ENCODE measurements at regions not wholly inside any gene's neighbourhood (a gene's known extent, or its start where the extent isn't known, plus 50 kb on each side); places are given as distances from the start of the nearest gene placed in this dataset.

- Histone ChIP-seq H3K27ac (ENCODE audit: low read length) (no peak overlapping the region), H3K9ac (ENCODE audit: low read depth, low read length) (no peak overlapping the region), H3K27me3 (ENCODE audit: insufficient read depth, low read length) (no peaks in the 10 kb centered on the region)
Observed at GRCh38 chr3:24854748-24855147, 360.1 kb upstream of the THRB start.

GRCh38 chr3:24857945-24858344 is 363.3 kb upstream of the THRB start:
- H3K9me3 ChIP-seq (ENCODE audit: insufficient read depth, low read depth, low read length), result no peaks in the 10 kb centered on the region
- no peaks in the 10 kb centered on the region for H3K36me3 ChIP-seq (ENCODE audit: insufficient read depth, low read depth, low read length)
- H3K4me3 ChIP-seq (ENCODE audit: low read length), result no peak overlapping the region
- no peaks in the 10 kb centered on the region for H3K27me3 ChIP-seq (ENCODE audit: insufficient read depth, low read length)
- H3K27ac ChIP-seq (ENCODE audit: low read length), result no peak overlapping the region
- H3K4me1 ChIP-seq (ENCODE audit: insufficient read depth, low read length), result peaks cover 8% of the 10 kb centered on the region; the same call in 1 of the 2 replicates
- no peak overlapping the region for H3K9ac ChIP-seq (ENCODE audit: low read depth, low read length)

More at GRCh38 chr3:24854748-24855147, 360.1 kb upstream of the THRB start:
- peaks cover 8% of the 10 kb centered on the region; the same call in 1 of the 2 replicates for H3K4me1 ChIP-seq (ENCODE audit: insufficient read depth, low read length)
- H3K36me3 ChIP-seq (ENCODE audit: insufficient read depth, low read depth, low read length), result no peaks in the 10 kb centered on the region
- H3K4me3 ChIP-seq (ENCODE audit: low read length), result no peak overlapping the region
- no peaks in the 10 kb centered on the region for H3K9me3 ChIP-seq (ENCODE audit: insufficient read depth, low read depth, low read length)

DNA sequence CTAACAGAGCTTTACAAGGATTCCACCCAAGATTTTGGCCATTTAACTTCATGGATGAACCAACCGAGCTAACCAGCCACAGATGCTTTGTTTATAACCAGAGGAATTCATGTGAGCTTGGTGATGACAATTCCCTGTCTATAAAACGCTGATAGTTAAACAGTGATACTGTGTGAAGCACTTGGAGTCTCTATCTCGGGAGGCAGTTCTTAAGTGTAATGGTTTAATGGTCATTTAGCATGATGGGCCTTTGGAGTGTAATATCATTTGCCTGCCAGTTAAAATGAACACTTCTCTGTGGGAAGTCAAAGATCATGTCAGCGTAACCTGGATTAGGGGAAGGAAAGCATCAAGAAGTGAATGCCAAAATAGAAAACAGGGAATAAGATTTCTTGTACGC is 368.6 kb upstream of the THRB start:
- Histone ChIP-seq H3K27ac (ENCODE audit: low read length) (no peak overlapping the region), H3K36me3 (ENCODE audit: insufficient read depth, low read depth, low read length) (no peaks in the 10 kb centered on the region), H3K9ac (ENCODE audit: low read depth, low read length) (no peak overlapping the region), H3K9me3 (ENCODE audit: insufficient read depth, low read depth, low read length) (no peaks in the 10 kb centered on the region), H3K4me1 (ENCODE audit: insufficient read depth, low read length) (peaks cover 7% of the 10 kb centered on the region; the same call in 1 of the 2 replicates), H3K4me3 (ENCODE audit: low read length) (no peak overlapping the region), H3K27me3 (ENCODE audit: insufficient read depth, low read length) (no peaks in the 10 kb centered on the region)

- Histone ChIP-seq H3K9ac (ENCODE audit: low read depth, low read length) (no peak overlapping the region), H3K27ac (ENCODE audit: low read length) (no peak overlapping the region), H3K36me3 (ENCODE audit: insufficient read depth, low read depth, low read length) (no peaks in the 10 kb centered on the region), H3K9me3 (ENCODE audit: insufficient read depth, low read depth, low read length) (no peaks in the 10 kb centered on the region), H3K4me3 (ENCODE audit: low read length) (no peak overlapping the region), H3K4me1 (ENCODE audit: insufficient read depth, low read length) (peaks cover 7% of the 10 kb centered on the region; the same call in 1 of the 2 replicates), H3K27me3 (ENCODE audit: insufficient read depth, low read length) (no peaks in the 10 kb centered on the region)
Observed at GRCh38 chr3:24867783-24868182, 373.1 kb upstream of the THRB start.

DNA sequence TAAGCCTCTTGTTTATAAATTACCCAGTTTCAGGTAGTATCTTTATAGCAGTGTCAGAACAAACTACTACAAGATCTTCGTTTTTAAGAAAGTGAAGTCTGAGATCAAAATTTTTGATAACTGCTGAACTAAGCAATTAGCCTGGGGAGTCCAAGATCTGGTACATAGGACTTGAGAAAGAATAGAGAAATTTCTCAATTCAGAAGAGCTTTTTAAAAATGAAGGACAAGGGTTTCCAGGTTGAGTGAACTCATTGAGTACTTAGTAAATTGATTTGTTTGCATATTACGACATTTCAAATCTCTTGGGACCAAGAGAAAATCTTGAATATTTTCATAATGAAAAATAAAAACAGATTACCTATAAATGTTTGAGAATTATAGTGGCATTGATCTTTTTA is 386.6 kb upstream of the THRB start:
- no peaks in the 10 kb centered on the region for H3K27me3 ChIP-seq (ENCODE audit: insufficient read depth, low read length)
- no peaks in the 10 kb centered on the region for H3K4me1 ChIP-seq (ENCODE audit: insufficient read depth, low read length)
- no peak overlapping the region for H3K9ac ChIP-seq (ENCODE audit: low read depth, low read length)
- no peak overlapping the region for H3K4me3 ChIP-seq (ENCODE audit: low read length)
- no peaks in the 10 kb centered on the region for H3K9me3 ChIP-seq (ENCODE audit: insufficient read depth, low read depth, low read length)
- H3K36me3 ChIP-seq (ENCODE audit: insufficient read depth, low read depth, low read length), result no peaks in the 10 kb centered on the region
- no peak overlapping the region for H3K27ac ChIP-seq (ENCODE audit: low read length)

- no peaks in the 10 kb centered on the region for H3K36me3 ChIP-seq (ENCODE audit: insufficient read depth, low read depth, low read length)
Observed at GRCh38 chr3:24886501-24886900, 391.9 kb upstream of the THRB start.

GRCh38 chr3:24890012-24890411 is 395.4 kb upstream of the THRB start:
- H3K9me3 ChIP-seq (ENCODE audit: insufficient read depth, low read depth, low read length), result no peaks in the 10 kb centered on the region
- H3K27me3 ChIP-seq (ENCODE audit: insufficient read depth, low read length), result no peaks in the 10 kb centered on the region
- no peaks in the 10 kb centered on the region for H3K4me1 ChIP-seq (ENCODE audit: insufficient read depth, low read length)
- H3K9ac ChIP-seq (ENCODE audit: low read depth, low read length), result no peak overlapping the region
- no peaks in the 10 kb centered on the region for H3K36me3 ChIP-seq (ENCODE audit: insufficient read depth, low read depth, low read length)
- no peak overlapping the region for H3K27ac ChIP-seq (ENCODE audit: low read length)
- no peak overlapping the region for H3K4me3 ChIP-seq (ENCODE audit: low read length)

More at GRCh38 chr3:24886501-24886900, 391.9 kb upstream of the THRB start:
- Histone ChIP-seq H3K9ac (ENCODE audit: low read depth, low read length) (no peak overlapping the region), H3K4me1 (ENCODE audit: insufficient read depth, low read length) (no peaks in the 10 kb centered on the region), H3K4me3 (ENCODE audit: low read length) (no peak overlapping the region), H3K27ac (ENCODE audit: low read length) (no peak overlapping the region), H3K27me3 (ENCODE audit: insufficient read depth, low read length) (no peaks in the 10 kb centered on the region), H3K9me3 (ENCODE audit: insufficient read depth, low read depth, low read length) (no peaks in the 10 kb centered on the region)

GRCh38 chr3:24899373-24899772 is 404.7 kb upstream of the THRB start:
- H3K36me3 ChIP-seq (ENCODE audit: insufficient read depth, low read depth, low read length), result no peaks in the 10 kb centered on the region
- H3K4me3 ChIP-seq (ENCODE audit: low read length), result no peak overlapping the region
- no peaks in the 10 kb centered on the region for H3K27me3 ChIP-seq (ENCODE audit: insufficient read depth, low read length)
- no peaks in the 10 kb centered on the region for H3K4me1 ChIP-seq (ENCODE audit: insufficient read depth, low read length)
- H3K9me3 ChIP-seq (ENCODE audit: insufficient read depth, low read depth, low read length), result no peaks in the 10 kb centered on the region
- no peak overlapping the region for H3K9ac ChIP-seq (ENCODE audit: low read depth, low read length)
- no peak overlapping the region for H3K27ac ChIP-seq (ENCODE audit: low read length)

DNA sequence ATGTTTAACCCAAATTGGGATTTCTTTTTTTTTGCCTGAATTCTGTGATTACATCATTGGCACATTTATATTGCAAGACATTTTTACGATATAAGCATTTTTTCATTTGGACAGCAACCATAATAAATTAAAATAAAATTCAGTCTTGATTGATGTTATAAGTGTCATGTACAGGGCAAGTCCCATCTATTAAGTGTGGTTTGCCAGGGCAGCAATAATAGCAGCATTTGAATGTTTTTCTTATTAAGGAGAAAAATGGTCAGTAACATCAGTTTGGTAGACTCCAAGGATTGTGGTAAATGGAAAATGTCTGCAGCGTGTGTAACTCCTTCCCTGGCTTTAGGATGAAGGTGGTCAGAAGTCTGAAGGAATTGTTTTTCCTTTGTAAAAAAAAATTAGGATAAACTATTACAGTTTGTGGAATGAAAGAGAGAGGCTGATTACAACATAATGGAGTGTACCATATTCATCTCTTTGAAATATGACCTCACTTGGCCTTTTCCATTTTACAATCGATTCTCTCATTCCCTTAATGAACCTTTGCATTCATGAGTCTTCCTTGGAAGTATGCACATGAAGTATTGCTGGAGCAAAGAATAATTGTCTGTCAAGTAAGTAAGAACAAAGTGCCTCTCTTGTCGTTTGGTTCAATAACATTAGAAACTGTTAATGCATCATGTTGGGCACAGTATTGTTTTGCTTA is 405.4 kb upstream of the THRB start:
- no peaks in the 10 kb centered on the region for H3K27me3 ChIP-seq (ENCODE audit: insufficient read depth, low read length)
- H3K27ac ChIP-seq (ENCODE audit: low read length), result no peak overlapping the region
- no peaks in the 10 kb centered on the region for H3K36me3 ChIP-seq (ENCODE audit: insufficient read depth, low read depth, low read length)
- no peaks in the 10 kb centered on the region for H3K4me1 ChIP-seq (ENCODE audit: insufficient read depth, low read length)
- no peak overlapping the region for H3K4me3 ChIP-seq (ENCODE audit: low read length)
- H3K9me3 ChIP-seq (ENCODE audit: insufficient read depth, low read depth, low read length), result no peaks in the 10 kb centered on the region
- H3K9ac ChIP-seq (ENCODE audit: low read depth, low read length), result no peak overlapping the region

- no peaks in the 10 kb centered on the region for H3K4me1 ChIP-seq (ENCODE audit: insufficient read depth, low read length)
- H3K36me3 ChIP-seq (ENCODE audit: insufficient read depth, low read depth, low read length), result no peaks in the 10 kb centered on the region
- H3K9me3 ChIP-seq (ENCODE audit: insufficient read depth, low read depth, low read length), result no peaks in the 10 kb centered on the region
- no peak overlapping the region for H3K4me3 ChIP-seq (ENCODE audit: low read length)
- H3K9ac ChIP-seq (ENCODE audit: low read depth, low read length), result no peak overlapping the region
- no peaks in the 10 kb centered on the region for H3K27me3 ChIP-seq (ENCODE audit: insufficient read depth, low read length)
- H3K27ac ChIP-seq (ENCODE audit: low read length), result no peak overlapping the region
Observed at GRCh38 chr3:24905266-24905665, 410.6 kb upstream of the THRB start.

GRCh38 chr3:24907106-24907505 is 412.5 kb upstream of the THRB start:
- H3K4me1 ChIP-seq (ENCODE audit: insufficient read depth, low read length), result no peaks in the 10 kb centered on the region
- no peaks in the 10 kb centered on the region for H3K36me3 ChIP-seq (ENCODE audit: insufficient read depth, low read depth, low read length)
- no peaks in the 10 kb centered on the region for H3K9me3 ChIP-seq (ENCODE audit: insufficient read depth, low read depth, low read length)
- H3K27ac ChIP-seq (ENCODE audit: low read length), result no peak overlapping the region
- H3K4me3 ChIP-seq (ENCODE audit: low read length), result no peak overlapping the region
- no peaks in the 10 kb centered on the region for H3K27me3 ChIP-seq (ENCODE audit: insufficient read depth, low read length)
- no peak overlapping the region for H3K9ac ChIP-seq (ENCODE audit: low read depth, low read length)

DNA sequence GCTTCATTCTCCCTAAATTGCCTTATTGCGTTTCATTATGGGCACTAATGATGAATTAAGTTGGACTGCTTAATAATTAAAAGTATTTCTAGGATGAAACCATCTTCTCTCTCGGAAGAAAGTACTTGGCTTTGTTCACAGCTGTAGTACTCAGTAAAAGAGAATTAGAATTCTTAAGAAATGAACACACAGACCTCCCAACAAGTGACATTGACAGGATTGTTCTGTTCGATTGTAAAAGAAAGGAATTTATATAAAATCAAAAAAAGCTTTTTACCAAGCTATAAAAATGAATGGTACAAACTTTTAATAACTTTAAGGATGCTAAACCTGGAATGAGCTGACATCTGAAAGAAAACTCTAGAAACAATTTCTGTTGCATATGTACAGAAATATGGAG is 416.4 kb upstream of the THRB start:
- H3K9me3 ChIP-seq (ENCODE audit: insufficient read depth, low read depth, low read length), result no peaks in the 10 kb centered on the region
- H3K27ac ChIP-seq (ENCODE audit: low read length), result no peak overlapping the region
- no peak overlapping the region for H3K4me3 ChIP-seq (ENCODE audit: low read length)
- no peaks in the 10 kb centered on the region for H3K27me3 ChIP-seq (ENCODE audit: insufficient read depth, low read length)
- no peaks in the 10 kb centered on the region for H3K4me1 ChIP-seq (ENCODE audit: insufficient read depth, low read length)
- H3K9ac ChIP-seq (ENCODE audit: low read depth, low read length), result no peak overlapping the region
- no peaks in the 10 kb centered on the region for H3K36me3 ChIP-seq (ENCODE audit: insufficient read depth, low read depth, low read length)
